ENCODE measurements at regions not wholly inside any gene's neighbourhood (a gene's known extent, or its start where the extent isn't known, plus 50 kb on each side); places are given as distances from the start of the nearest gene placed in this dataset.
"Not testable (repeated sequence)": the region's sequence is repeated elsewhere in the genome, so short reads cannot be mapped to it uniquely, and the experiment has no call there.

- H3K4me1 Mint-ChIP-seq = peaks cover 11% of the 10 kb centered on the region
- peaks cover 17% of the 10 kb centered on the region for H3K9me3 Mint-ChIP-seq
- not testable (repeated sequence) for ATAC-seq, H3K27ac Mint-ChIP-seq, H3K27me3 Mint-ChIP-seq, H3K4me3 Mint-ChIP-seq
- peaks cover 70% of the 10 kb centered on the region for H3K36me3 Mint-ChIP-seq
These were observed 406.9 kb downstream of the UTRN start for GRCh38 chr6:144692050-144692449.

DNA sequence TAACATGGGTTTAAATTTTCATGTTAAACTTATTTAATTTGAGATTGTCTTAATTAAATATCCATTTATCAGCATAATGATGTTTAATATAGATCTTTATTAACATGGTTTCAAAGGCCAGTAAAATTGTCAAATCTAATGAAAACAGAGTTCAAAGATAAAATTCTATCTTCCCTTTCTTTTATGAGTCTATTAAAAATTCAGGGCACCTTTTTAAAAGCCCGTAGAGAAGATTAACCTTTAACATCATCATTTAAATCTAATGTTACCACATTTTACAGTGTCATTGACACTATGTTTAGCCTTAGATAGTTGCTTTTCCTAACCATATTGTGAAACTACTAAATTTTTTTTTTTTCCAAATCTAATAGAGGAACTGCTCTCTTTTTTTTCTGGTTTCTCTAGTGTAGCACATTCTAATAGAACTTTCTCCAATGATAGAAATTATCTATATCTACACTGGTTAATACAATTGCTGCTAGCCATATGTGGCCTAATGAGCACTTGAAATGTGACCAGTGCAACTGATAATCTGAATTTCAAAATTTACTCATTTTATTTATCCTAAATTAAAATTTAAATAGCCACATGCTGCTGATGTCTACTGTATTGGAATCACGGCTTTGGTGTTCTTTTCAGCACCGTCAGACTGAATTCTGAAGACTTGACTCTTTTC, 410.9 kb downstream of the UTRN start:
- no peak for ATAC-seq
- Mint-ChIP-seq H3K4me3 (no peak overlapping the region), H3K9me3 (peaks cover 10% of the 10 kb centered on the region), H3K27ac (no peak overlapping the region), H3K27me3 (no peaks in the 10 kb centered on the region), H3K4me1 (peaks cover 11% of the 10 kb centered on the region), H3K36me3 (peaks cover 37% of the 10 kb centered on the region)

- no peak overlapping the region for H3K27ac Mint-ChIP-seq
- peaks cover 11% of the 10 kb centered on the region for H3K4me1 Mint-ChIP-seq
- peaks cover 35% of the 10 kb centered on the region for H3K36me3 Mint-ChIP-seq
- no peaks in the 10 kb centered on the region for H3K27me3 Mint-ChIP-seq
- H3K9me3 Mint-ChIP-seq = peaks cover 5% of the 10 kb centered on the region
- no peak for ATAC-seq
- H3K4me3 Mint-ChIP-seq = no peak overlapping the region
These were observed 411.7 kb downstream of the UTRN start for GRCh38 chr6:144696610-144697368.

- Mint-ChIP-seq H3K4me3 (no peak overlapping the region), H3K27me3 (no peaks in the 10 kb centered on the region), H3K9me3 (peaks cover 2% of the 10 kb centered on the region), H3K27ac (no peak overlapping the region), H3K4me1 (peaks cover 11% of the 10 kb centered on the region), H3K36me3 (peaks cover 29% of the 10 kb centered on the region)
- ATAC-seq = no peak
These were observed 412.2 kb downstream of the UTRN start for GRCh38 chr6:144697369-144697760.

GRCh38 chr6:144697801-144698200, 412.7 kb downstream of the UTRN start:
- no peaks in the 10 kb centered on the region for H3K27me3 Mint-ChIP-seq
- H3K4me1 Mint-ChIP-seq = peaks cover 7% of the 10 kb centered on the region
- ATAC-seq = no peak
- peaks cover 25% of the 10 kb centered on the region for H3K36me3 Mint-ChIP-seq
- H3K27ac Mint-ChIP-seq = no peak overlapping the region
- no peaks in the 10 kb centered on the region for H3K9me3 Mint-ChIP-seq
- H3K4me3 Mint-ChIP-seq = no peak overlapping the region

GRCh38 chr6:144702781-144703180, 417.6 kb downstream of the UTRN start:
- Mint-ChIP-seq H3K4me1 (no peaks in the 10 kb centered on the region), H3K27me3 (no peaks in the 10 kb centered on the region), H3K36me3 (peaks cover 12% of the 10 kb centered on the region), H3K27ac (no peak overlapping the region), H3K9me3 (no peaks in the 10 kb centered on the region), H3K4me3 (no peak overlapping the region)
- no peak for ATAC-seq

DNA sequence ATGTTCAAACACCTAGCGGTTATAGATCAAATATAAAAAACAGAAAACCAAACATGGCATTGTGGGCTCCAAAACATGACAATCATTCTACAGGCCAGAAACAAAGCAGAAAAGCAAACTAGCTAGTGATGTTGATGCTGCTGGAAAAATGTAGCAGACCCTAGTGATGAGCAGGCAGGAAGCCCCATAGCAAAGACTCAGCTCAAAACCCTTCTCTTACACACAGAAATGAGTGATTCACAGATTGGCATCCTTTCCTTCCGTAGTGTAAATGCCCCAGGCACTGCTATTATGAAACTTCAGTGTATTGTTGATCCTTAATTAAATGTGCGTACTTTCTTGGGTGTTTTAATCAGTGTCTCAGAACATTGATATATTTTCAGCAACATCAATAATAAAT, 425.1 kb downstream of the UTRN start:
- H3K27ac Mint-ChIP-seq = no peak overlapping the region
- no peaks in the 10 kb centered on the region for H3K9me3 Mint-ChIP-seq
- ATAC-seq = no peak
- H3K4me3 Mint-ChIP-seq = no peak overlapping the region
- peaks cover 1% of the 10 kb centered on the region for H3K4me1 Mint-ChIP-seq
- H3K36me3 Mint-ChIP-seq = peaks cover 7% of the 10 kb centered on the region
- no peaks in the 10 kb centered on the region for H3K27me3 Mint-ChIP-seq

- ATAC-seq = no peak
- no peaks in the 10 kb centered on the region for H3K27me3 Mint-ChIP-seq
- no peak overlapping the region for H3K4me3 Mint-ChIP-seq
- H3K4me1 Mint-ChIP-seq = peaks cover 6% of the 10 kb centered on the region
- H3K9me3 Mint-ChIP-seq = no peaks in the 10 kb centered on the region
- no peak overlapping the region for H3K27ac Mint-ChIP-seq
- H3K36me3 Mint-ChIP-seq = peaks cover 6% of the 10 kb centered on the region
These were observed 426.5 kb downstream of the UTRN start for GRCh38 chr6:144711661-144712060.

- Mint-ChIP-seq H3K4me3 (no peak overlapping the region), H3K9me3 (no peaks in the 10 kb centered on the region), H3K27ac (no peak overlapping the region), H3K36me3 (peaks cover 6% of the 10 kb centered on the region), H3K27me3 (no peaks in the 10 kb centered on the region), H3K4me1 (peaks cover 6% of the 10 kb centered on the region)
- ATAC-seq = no peak
These were observed 427.4 kb downstream of the UTRN start for GRCh38 chr6:144712541-144712940.

GRCh38 chr6:144714021-144714712, 429.0 kb downstream of the UTRN start:
- Mint-ChIP-seq H3K27ac (no peak overlapping the region), H3K27me3 (no peaks in the 10 kb centered on the region), H3K4me3 (no peak overlapping the region), H3K4me1 (peaks cover 6% of the 10 kb centered on the region), H3K36me3 (peaks cover 1% of the 10 kb centered on the region), H3K9me3 (no peaks in the 10 kb centered on the region)
- no peak for ATAC-seq

- Mint-ChIP-seq H3K4me1 (peaks cover 6% of the 10 kb centered on the region), H3K4me3 (no peak overlapping the region), H3K9me3 (no peaks in the 10 kb centered on the region), H3K36me3 (peaks cover 12% of the 10 kb centered on the region), H3K27me3 (no peaks in the 10 kb centered on the region), H3K27ac (no peak overlapping the region)
- peak; percentile 64 for ATAC-seq
These were observed 430.2 kb downstream of the UTRN start for GRCh38 chr6:144715344-144715743.

DNA sequence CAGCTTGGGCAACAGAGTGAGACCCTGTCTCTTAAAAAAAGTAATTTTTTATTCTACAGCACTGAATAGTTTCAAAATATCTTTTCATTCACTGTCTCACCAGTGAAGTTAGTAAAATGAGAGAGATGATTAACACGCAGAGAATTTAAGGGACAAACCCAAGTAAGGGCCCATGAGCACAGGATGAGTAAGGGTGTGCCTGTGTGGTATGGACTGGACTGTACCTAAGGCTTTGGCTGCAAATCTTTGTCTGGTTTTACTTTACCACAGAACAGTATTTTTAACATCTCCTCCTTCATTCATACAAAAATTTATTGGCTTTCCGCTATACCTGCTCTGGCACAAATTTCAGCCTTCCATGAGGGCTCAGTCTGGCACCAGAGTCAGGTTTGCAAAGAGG, 433.3 kb downstream of the UTRN start:
- Mint-ChIP-seq H3K27ac (no peak overlapping the region), H3K36me3 (peaks cover 32% of the 10 kb centered on the region), H3K9me3 (peaks cover 1% of the 10 kb centered on the region), H3K27me3 (no peaks in the 10 kb centered on the region), H3K4me3 (no peak overlapping the region), H3K4me1 (peaks cover 22% of the 10 kb centered on the region)
- no peak for ATAC-seq

DNA sequence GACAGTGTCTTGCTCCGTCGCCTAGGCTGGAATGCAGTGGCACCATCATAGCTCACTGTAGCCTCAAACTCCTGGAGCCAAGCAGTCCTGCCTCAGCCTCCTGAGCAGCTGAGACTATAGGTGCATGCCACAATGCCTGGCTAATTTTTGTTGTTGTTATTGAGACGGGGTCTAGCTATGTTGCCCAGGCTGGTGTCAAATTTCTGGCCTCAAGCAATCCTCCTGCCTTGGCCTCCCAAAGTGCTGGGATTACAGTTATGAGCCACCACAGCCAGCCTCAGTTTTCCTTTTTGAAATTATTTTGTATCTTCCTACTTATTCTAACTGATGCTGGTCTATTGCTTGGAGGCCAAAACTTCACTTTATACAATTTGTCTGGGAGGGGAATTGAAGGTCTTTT, 436.1 kb downstream of the UTRN start:
- ATAC-seq = no peak

DNA sequence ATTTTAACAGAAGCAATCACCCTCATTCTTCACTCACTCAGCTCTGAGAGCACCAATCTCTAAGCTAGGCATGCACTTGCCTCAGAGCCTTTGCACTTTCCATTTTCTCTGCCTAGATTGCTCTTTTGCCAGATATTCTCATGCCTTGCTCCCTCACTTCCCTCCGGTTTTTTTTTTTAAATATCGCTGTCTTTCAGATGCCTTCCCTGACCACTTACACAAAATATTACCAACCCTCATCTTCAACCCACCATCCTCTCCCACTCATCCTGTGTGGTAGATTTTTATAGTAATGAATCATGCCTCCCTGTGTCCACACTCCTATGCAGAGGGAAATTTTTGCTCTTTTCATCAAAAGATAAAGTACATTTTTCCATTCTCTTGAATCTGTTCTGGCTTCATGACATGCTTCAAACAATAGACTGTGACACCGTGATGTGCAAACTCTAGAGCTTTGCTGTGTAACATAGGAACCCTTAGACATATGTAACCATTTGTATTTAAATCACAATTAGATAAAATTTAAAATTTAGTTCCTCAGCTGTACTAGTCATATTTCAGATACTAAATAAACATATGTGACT, 437.1 kb downstream of the UTRN start:
- H3K9me3 Mint-ChIP-seq = peaks cover 3% of the 10 kb centered on the region
- no peaks in the 10 kb centered on the region for H3K27me3 Mint-ChIP-seq
- peaks cover 39% of the 10 kb centered on the region for H3K36me3 Mint-ChIP-seq
- peaks cover 34% of the 10 kb centered on the region for H3K4me1 Mint-ChIP-seq
- peak overlapping the region; percentile 36 for H3K27ac Mint-ChIP-seq
- H3K4me3 Mint-ChIP-seq = no peak overlapping the region
- no peak for ATAC-seq

More for the DNA sequence above, 436.1 kb downstream of the UTRN start:
- no peak overlapping the region for H3K27ac Mint-ChIP-seq
- peaks cover 39% of the 10 kb centered on the region for H3K36me3 Mint-ChIP-seq
- peaks cover 24% of the 10 kb centered on the region for H3K4me1 Mint-ChIP-seq
- peaks cover 3% of the 10 kb centered on the region for H3K9me3 Mint-ChIP-seq
- H3K4me3 Mint-ChIP-seq = no peak overlapping the region
- no peaks in the 10 kb centered on the region for H3K27me3 Mint-ChIP-seq

- H3K36me3 Mint-ChIP-seq = peaks cover 39% of the 10 kb centered on the region
- no peaks in the 10 kb centered on the region for H3K27me3 Mint-ChIP-seq
- ATAC-seq = peak; percentile 81
- H3K27ac Mint-ChIP-seq = peak overlapping the region; percentile 37
- peaks cover 3% of the 10 kb centered on the region for H3K9me3 Mint-ChIP-seq
- no peak overlapping the region for H3K4me3 Mint-ChIP-seq
- H3K4me1 Mint-ChIP-seq = peaks cover 36% of the 10 kb centered on the region
These were observed 437.8 kb downstream of the UTRN start for GRCh38 chr6:144722925-144723324.

Measured in stimulated activated memory B cell treated with anti-CD40 and anti-IgM and Interleukin-4, amounts not matched to agents 10 μg/mL and 1 μg/mL and 100 μg/mL, for 72 hours (primary cell).